Neuronal stem cell (in vitro differentiated cells): ENCODE measurements at regions not wholly inside any gene's neighbourhood (a gene's known extent, or its start where the extent isn't known, plus 50 kb on each side); places are given as distances from the start of the nearest gene placed in this dataset.

ENCODE experiments used
- DNase-seq: peaks from one replicate; pipeline ENCODE4 v3.0.0-alpha.2; 2013; ENCODE audit warnings: low spot score
- H2AFZ ChIP-seq: one replicate; pipeline ENCODE4 v1.6.1; 2013; ENCODE audit warnings: mild to moderate bottlenecking, low read length, inconsistent platforms
- H2AK5ac ChIP-seq: 2 replicates; pipeline ENCODE4 v1.6.1; 2013; ENCODE audit warnings: low read depth, mild to moderate bottlenecking, inconsistent platforms, low read length, moderate library complexity, mixed read lengths
- H2BK120ac ChIP-seq: 2 replicates; pipeline ENCODE4 v1.6.1; 2013; ENCODE audit warnings: low read depth, mild to moderate bottlenecking, inconsistent platforms, low read length, moderate library complexity, mixed read lengths
- H2BK12ac ChIP-seq: one replicate; pipeline ENCODE4 v1.6.1; 2013; ENCODE audit warnings: low read length, inconsistent platforms
- H2BK15ac ChIP-seq: 2 replicates; pipeline ENCODE4 v1.6.1; 2013; ENCODE audit warnings: mild to moderate bottlenecking, low read length, inconsistent platforms, mixed read lengths
- H2BK5ac ChIP-seq: one replicate; pipeline ENCODE4 v1.6.1; 2013; ENCODE audit warnings: inconsistent platforms, mild to moderate bottlenecking, low read length, moderate library complexity
- H3K14ac ChIP-seq: one replicate; pipeline ENCODE4 v1.6.1; 2013; ENCODE audit warnings: low read length, inconsistent platforms
- H3K18ac ChIP-seq: 2 replicates; pipeline ENCODE4 v1.6.1; 2013; ENCODE audit warnings: low read length, inconsistent platforms
- H3K23ac ChIP-seq: 2 replicates; pipeline ENCODE4 v1.6.1; 2013; ENCODE audit warnings: low read depth, mild to moderate bottlenecking, mixed read lengths, low read length, inconsistent platforms; ENCODE audit not compliant: poor library complexity
- H3K27ac ChIP-seq: replicated peaks from 3 replicates; pipeline ENCODE4 v1.5.1; 2013; ENCODE audit warnings: low read length, inconsistent platforms
- H3K27me3 ChIP-seq, 3 experiments: 2 replicates each; pipeline ENCODE4 v1.6.1; 2013; ENCODE audit warnings: low read length in 3 of 3, mild to moderate bottlenecking in 2 of 3, inconsistent platforms in 1 of 3, low read depth in 1 of 3, mixed read lengths in 1 of 3, moderate library complexity in 1 of 3; ENCODE audit not compliant: control insufficient read depth in 3 of 3, insufficient read depth in 3 of 3
- H3K36me3 ChIP-seq, 2 donors: replicated peaks in 1 of 2; 2 replicates each; pipeline ENCODE4 v1.6.1; 2013; ENCODE audit warnings: low read length in 2 of 2; ENCODE audit not compliant: control insufficient read depth in 2 of 2, insufficient read depth in 2 of 2
- H3K4ac ChIP-seq: 2 replicates; pipeline ENCODE4 v1.6.1; 2013; ENCODE audit warnings: inconsistent platforms, mild to moderate bottlenecking, low read length, moderate library complexity
- H3K4me1 ChIP-seq, 2 donors: 1 replicate in 1 of 2; 2 replicates in 1 of 2; pipeline ENCODE4 v1.6.1; 2013; ENCODE audit warnings: low read length in 2 of 2, low read depth in 1 of 2; ENCODE audit not compliant: control insufficient read depth in 2 of 2, insufficient read depth in 1 of 2
- H3K4me2 ChIP-seq: one replicate; pipeline ENCODE4 v1.6.1; 2013; ENCODE audit warnings: mild to moderate bottlenecking, low read length, inconsistent platforms; ENCODE audit not compliant: insufficient read depth, poor library complexity, severe bottlenecking
- H3K4me3 ChIP-seq, 2 donors: 2 replicates each; pipeline ENCODE4 v1.5.1; 2013; ENCODE audit warnings: low read length in 2 of 2, mild to moderate bottlenecking in 2 of 2, inconsistent platforms in 1 of 2, moderate library complexity in 1 of 2
- H3K79me1 ChIP-seq: one replicate; pipeline ENCODE4 v1.6.1; 2013; ENCODE audit warnings: low read depth, mild to moderate bottlenecking, inconsistent platforms, low read length, moderate library complexity
- H3K9ac ChIP-seq: one replicate; pipeline ENCODE4 v1.6.1; 2013; ENCODE audit warnings: mild to moderate bottlenecking, low read depth, low read length, inconsistent platforms; ENCODE audit not compliant: poor library complexity
- H3K9me3 ChIP-seq, 2 donors: replicated peaks in 1 of 2; 2 replicates each; pipeline versions ENCODE3 to v1.6.1; 2013; ENCODE audit warnings: low read length in 2 of 2, mild to moderate bottlenecking in 2 of 2, inconsistent platforms in 1 of 2, low read depth in 1 of 2, mixed read lengths in 1 of 2, moderate library complexity in 1 of 2; ENCODE audit not compliant: control insufficient read depth in 2 of 2, insufficient read depth in 1 of 2
- H4K8ac ChIP-seq: one replicate; pipeline ENCODE4 v1.6.1; 2013; ENCODE audit warnings: low read depth, mild to moderate bottlenecking, inconsistent platforms, low read length, moderate library complexity
- H4K91ac ChIP-seq: one replicate; pipeline ENCODE4 v1.6.1; 2013; ENCODE audit warnings: low read length, low read depth, mild to moderate bottlenecking, inconsistent platforms; ENCODE audit not compliant: poor library complexity
- WGBS, 2 donors: extraction: QIAGEN DNeasy Blood & Tissue Kit; methylation state at CpG; one replicate each; pipeline ENCODE4 v1.1.7; 2013; ENCODE audit warnings: missing lambda C conversion rate in 2 of 2, mixed read lengths in 1 of 2; ENCODE audit not compliant: insufficient read length in 2 of 2, insufficient replicate concordance in 1 of 2; ENCODE audit errors: extremely low coverage in 2 of 2; 5-methylcytosine and 5-hydroxymethylcytosine counted together

GRCh38 chr4:12880844-12881243, 603.3 kb downstream of the RAB28 start:
- Histone ChIP-seq H3K4me3 (no peak overlapping the region), H3K23ac (no peak overlapping the region), H3K18ac (no peak overlapping the region), H2AFZ (no peak overlapping the region), H2BK15ac (no peak overlapping the region), H3K4me2 (no peak overlapping the region), H2AK5ac (no peak overlapping the region), H2BK5ac (no peak overlapping the region), H3K9me3 (peaks cover 0 to 3% of the 10 kb centered on the region in 2 donors), H4K91ac (no peak overlapping the region), H3K36me3 (no peaks in the 10 kb centered on the region), H3K9ac (no peak overlapping the region), H2BK12ac (no peak overlapping the region), H3K14ac (no peak overlapping the region), H3K27ac (no peak overlapping the region), H3K27me3 (no peaks in the 10 kb centered on the region), H2BK120ac (no peak overlapping the region), H3K4ac (no peak overlapping the region), H3K79me1 (no peaks in the 10 kb centered on the region), H3K4me1 (peaks cover 8 to 14% of the 10 kb centered on the region in 2 donors), H4K8ac (no peak overlapping the region)
- WGBS, 2 donors: no CpG with 5 or more reads among the region's 2 CpGs
- DNase-seq: no peak

- no CpG with 5 or more reads among the region's 5 CpGs for WGBS, 2 donors
- Histone ChIP-seq H3K4ac (no peak overlapping the region), H3K79me1 (no peaks in the 10 kb centered on the region)
Observed at GRCh38 chr4:12879496-12879895, 604.6 kb downstream of the RAB28 start.

GRCh38 chr4:12875640-12876243, 608.4 kb downstream of the RAB28 start:
- H3K9ac ChIP-seq: no peak overlapping the region
- no peak for DNase-seq
- H3K4me1 ChIP-seq: peaks cover 9 to 20% of the 10 kb centered on the region in 2 donors
- H3K27me3 ChIP-seq: no peaks in the 10 kb centered on the region
- no peak overlapping the region for H2BK12ac ChIP-seq
- H3K4me3 ChIP-seq: no peak overlapping the region
- H3K36me3 ChIP-seq: no peaks in the 10 kb centered on the region
- H4K91ac ChIP-seq: no peak overlapping the region
- no peak overlapping the region for H2BK15ac ChIP-seq
- H3K79me1 ChIP-seq: no peaks in the 10 kb centered on the region
- H2AK5ac ChIP-seq: no peak overlapping the region
- no peak overlapping the region for H3K4me2 ChIP-seq
- WGBS, 2 donors: no CpG with 5 or more reads among the region's 2 CpGs
- H3K14ac ChIP-seq: no peak overlapping the region
- no peak overlapping the region for H3K27ac ChIP-seq
- H3K9me3 ChIP-seq: no peaks in the 10 kb centered on the region
- H4K8ac ChIP-seq: no peak overlapping the region
- H2BK5ac ChIP-seq: no peak overlapping the region
- H2AFZ ChIP-seq: peak overlapping the region; percentile 2
- no peak overlapping the region for H3K4ac ChIP-seq
- no peak overlapping the region for H3K18ac ChIP-seq
- H2BK120ac ChIP-seq: no peak overlapping the region
- H3K23ac ChIP-seq: no peak overlapping the region

More at GRCh38 chr4:12879496-12879895, 604.6 kb downstream of the RAB28 start:
- H2AFZ ChIP-seq: no peak overlapping the region
- H2BK12ac ChIP-seq: no peak overlapping the region
- no peaks in the 10 kb centered on the region for H3K36me3 ChIP-seq
- no peak overlapping the region for H3K14ac ChIP-seq
- no peak overlapping the region for H3K27ac ChIP-seq
- H3K9ac ChIP-seq: no peak overlapping the region
- DNase-seq: no peak
- no peaks in the 10 kb centered on the region for H3K27me3 ChIP-seq
- no peak overlapping the region for H3K23ac ChIP-seq
- H3K9me3 ChIP-seq: peaks cover 0 to 3% of the 10 kb centered on the region in 2 donors
- H3K4me2 ChIP-seq: no peak overlapping the region
- H2BK120ac ChIP-seq: no peak overlapping the region
- peaks cover 10 to 15% of the 10 kb centered on the region in 2 donors for H3K4me1 ChIP-seq
- no peak overlapping the region for H4K8ac ChIP-seq
- H2AK5ac ChIP-seq: no peak overlapping the region
- no peak overlapping the region for H2BK5ac ChIP-seq
- no peak overlapping the region for H2BK15ac ChIP-seq
- H3K4me3 ChIP-seq: no peak overlapping the region
- H3K18ac ChIP-seq: no peak overlapping the region
- H4K91ac ChIP-seq: no peak overlapping the region

- Histone ChIP-seq H4K91ac (no peak overlapping the region), H3K9me3 (peaks cover 0 to 6% of the 10 kb centered on the region in 2 donors), H3K23ac (no peak overlapping the region), H2BK15ac (no peak overlapping the region), H3K14ac (no peak overlapping the region), H3K36me3 (no peaks in the 10 kb centered on the region), H3K9ac (no peak overlapping the region), H2BK120ac (no peak overlapping the region), H3K4me3 (no peak overlapping the region), H2AFZ (no peak overlapping the region), H2BK5ac (no peak overlapping the region), H3K27me3 (no peaks in the 10 kb centered on the region), H3K27ac (no peak overlapping the region), H3K4me2 (no peak overlapping the region), H3K4ac (no peak overlapping the region), H3K18ac (no peak overlapping the region), H3K4me1 (peaks cover 9 to 20% of the 10 kb centered on the region in 2 donors), H4K8ac (no peak overlapping the region), H2AK5ac (no peak overlapping the region), H2BK12ac (no peak overlapping the region), H3K79me1 (no peaks in the 10 kb centered on the region)
- WGBS, 2 donors: no CpG with 5 or more reads among the region's 2 CpGs
- no peak for DNase-seq
Observed at GRCh38 chr4:12873351-12873750, 610.8 kb downstream of the RAB28 start.
